ENCODE measurements at regions not wholly inside any gene's neighbourhood (a gene's known extent, or its start where the extent isn't known, plus 50 kb on each side); places are given as distances from the start of the nearest gene placed in this dataset.

DNA sequence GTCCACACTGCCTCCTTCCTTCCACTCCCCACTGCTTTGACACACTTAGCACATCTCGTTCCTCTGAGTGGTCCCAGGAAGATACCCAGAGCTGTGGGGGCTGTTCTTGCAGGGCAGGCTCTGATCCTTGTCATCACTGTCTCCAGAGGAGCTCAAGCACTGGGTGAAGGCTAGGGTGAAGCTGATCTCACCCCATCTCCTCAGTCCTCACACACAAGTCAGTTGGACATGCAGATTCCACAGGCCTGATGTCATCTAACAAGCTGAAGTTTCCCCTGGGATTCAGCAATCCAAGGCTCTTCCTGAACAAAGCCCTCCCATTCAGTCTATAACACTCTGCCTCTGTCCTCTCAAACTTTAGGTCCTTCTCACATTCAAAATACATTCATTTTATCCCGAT, 90.6 kb upstream of the RAB6C start:
- Mint-ChIP-seq H3K4me1 (no peaks in the 10 kb centered on the region), H3K27ac (no peak overlapping the region), H3K4me3 (no peak overlapping the region), H3K36me3 (no peaks in the 10 kb centered on the region), H3K9me3 (no peaks in the 10 kb centered on the region), H3K27me3 (peaks cover 10% of the 10 kb centered on the region)

DNA sequence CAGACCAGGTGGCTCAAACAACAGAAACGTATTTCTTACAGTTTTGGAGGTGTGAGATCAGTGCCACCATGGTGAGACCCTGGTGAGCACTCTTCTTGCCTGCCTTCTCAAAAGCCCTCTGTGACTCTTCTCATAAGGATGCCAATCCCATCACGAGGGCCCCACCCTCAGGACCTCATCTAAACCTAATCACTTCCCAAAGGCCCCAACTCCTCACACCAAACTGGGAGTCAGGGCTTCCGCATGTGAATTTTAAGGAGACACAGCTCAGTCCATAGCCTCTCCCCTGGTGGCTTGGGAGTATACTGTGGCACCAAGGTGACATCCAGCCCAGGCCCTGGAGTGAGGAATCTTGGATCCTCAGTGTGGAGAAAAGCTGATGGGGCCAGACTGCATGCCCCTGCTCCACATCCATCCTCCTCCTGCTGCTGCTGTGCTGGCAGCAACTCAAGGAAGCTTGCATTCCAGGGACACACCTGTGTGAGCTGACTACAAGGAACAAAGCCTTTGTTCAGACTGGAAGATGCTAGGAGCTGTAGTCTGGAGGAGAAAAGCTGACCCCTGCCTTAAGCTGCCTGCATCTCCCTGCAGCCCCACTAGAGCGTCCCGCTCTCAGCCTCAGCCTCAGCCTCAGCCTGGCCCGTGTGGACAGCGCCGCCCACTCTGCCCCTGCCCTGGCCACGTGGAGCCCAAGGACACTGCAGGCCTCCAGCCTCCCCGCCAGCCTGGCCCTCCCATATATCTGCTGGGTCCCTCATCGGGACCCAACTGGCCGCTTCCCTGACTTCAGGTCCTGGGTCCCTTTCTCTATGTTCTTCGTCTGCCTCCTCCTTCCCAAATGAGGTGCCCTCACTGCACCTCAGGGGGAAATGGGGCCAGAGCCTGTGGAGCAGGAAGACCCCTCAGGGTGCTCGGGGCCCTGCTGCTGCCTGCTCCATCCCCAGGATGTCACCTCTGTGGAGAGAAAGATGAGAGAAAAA, 87.8 kb upstream of the RAB6C start:
- no peaks in the 10 kb centered on the region for H3K4me1 Mint-ChIP-seq
- H3K27me3 Mint-ChIP-seq = peaks cover 9% of the 10 kb centered on the region
- H3K36me3 Mint-ChIP-seq = no peaks in the 10 kb centered on the region

DNA sequence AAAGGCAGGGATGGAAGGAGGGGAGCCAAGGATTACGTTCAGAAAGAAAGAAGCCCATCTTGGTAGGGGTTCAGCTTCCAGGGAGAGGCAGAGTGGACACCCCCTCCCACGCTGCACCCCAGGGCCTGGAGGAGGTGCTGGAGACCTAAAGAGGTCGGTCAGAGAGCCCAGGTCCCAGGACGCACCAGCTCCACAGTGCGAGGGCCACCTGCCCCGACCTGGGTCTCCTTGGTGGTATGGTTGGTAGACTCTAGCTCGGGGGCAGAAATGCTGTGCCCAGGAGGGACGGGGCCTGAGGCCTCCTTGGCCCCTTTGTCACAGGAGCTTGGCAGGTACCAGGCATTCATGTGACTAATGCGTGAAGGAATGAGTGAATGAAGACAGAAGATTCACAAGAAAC, 87.1 kb upstream of the RAB6C start:
- H3K9me3 Mint-ChIP-seq = no peaks in the 10 kb centered on the region
- H3K27ac Mint-ChIP-seq = no peak overlapping the region
- H3K27me3 Mint-ChIP-seq = peaks cover 11% of the 10 kb centered on the region
- H3K4me1 Mint-ChIP-seq = no peaks in the 10 kb centered on the region
- H3K4me3 Mint-ChIP-seq = no peak overlapping the region
- no peaks in the 10 kb centered on the region for H3K36me3 Mint-ChIP-seq

More for the DNA sequence above, 87.8 kb upstream of the RAB6C start:
- Mint-ChIP-seq H3K27ac (no peak overlapping the region), H3K9me3 (no peaks in the 10 kb centered on the region), H3K4me3 (no peak overlapping the region)

DNA sequence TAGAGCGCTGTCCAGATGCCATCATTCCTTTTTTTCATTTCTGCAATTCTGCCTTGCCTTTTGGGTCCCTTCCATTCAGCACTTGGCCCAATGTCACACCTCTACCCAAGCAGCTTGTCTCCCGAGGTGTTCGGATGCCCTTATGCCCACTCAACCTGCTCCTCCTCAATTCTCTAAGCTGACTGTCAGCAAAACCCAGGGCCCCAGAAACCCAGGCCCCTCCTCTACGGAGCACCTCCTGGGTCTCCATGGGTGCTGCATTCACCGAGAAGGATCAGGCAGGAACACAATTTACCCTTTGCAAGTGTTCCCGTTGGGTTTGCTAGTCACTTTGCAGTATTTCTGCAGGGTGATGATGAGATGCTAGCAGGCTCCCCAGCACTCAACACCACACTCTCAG, 86.7 kb upstream of the RAB6C start:
- H3K4me1 Mint-ChIP-seq = no peaks in the 10 kb centered on the region
- no peaks in the 10 kb centered on the region for H3K36me3 Mint-ChIP-seq
- H3K4me3 Mint-ChIP-seq = no peak overlapping the region
- no peaks in the 10 kb centered on the region for H3K9me3 Mint-ChIP-seq
- H3K27me3 Mint-ChIP-seq = peaks cover 10% of the 10 kb centered on the region
- H3K27ac Mint-ChIP-seq = no peak overlapping the region

DNA sequence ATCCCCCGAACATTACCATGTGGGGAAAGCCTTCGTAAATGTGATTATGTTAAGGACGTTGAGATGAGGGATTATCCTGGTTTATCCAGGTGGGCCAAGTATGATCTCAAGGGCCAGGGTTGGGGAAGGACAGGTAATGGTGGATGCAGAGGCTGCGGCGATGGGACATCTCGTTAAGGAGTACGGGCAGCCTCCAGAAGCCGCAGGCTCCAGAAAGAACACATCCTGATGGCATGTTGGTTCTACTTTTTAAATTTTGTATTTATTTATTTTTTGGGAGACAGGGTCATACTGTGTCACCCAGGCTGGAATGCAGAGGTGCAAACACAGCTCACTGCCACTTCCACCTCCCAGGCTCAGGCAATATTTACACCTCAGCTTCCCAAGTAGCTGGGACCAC, 86.2 kb upstream of the RAB6C start:
- H3K27me3 Mint-ChIP-seq = peaks cover 10% of the 10 kb centered on the region
- no peaks in the 10 kb centered on the region for H3K36me3 Mint-ChIP-seq
- no peaks in the 10 kb centered on the region for H3K9me3 Mint-ChIP-seq

DNA sequence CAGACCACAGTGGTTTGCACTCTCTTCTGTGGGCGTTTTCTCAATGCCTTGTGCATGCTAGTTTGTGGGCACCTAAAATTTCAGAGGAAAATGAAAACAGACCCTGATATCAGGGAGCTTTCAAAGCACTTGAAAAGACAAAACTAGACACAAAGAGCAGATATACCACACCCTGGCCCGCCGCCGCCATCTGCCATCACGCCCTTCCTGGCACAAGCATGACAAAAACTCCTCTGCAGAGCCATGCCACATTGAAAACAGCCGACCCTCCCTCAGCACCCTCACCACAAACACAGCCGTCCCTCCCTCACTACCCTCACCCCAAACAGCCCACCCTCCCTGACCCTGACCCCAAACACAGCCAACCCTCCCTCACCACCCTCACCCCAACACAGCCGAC, 84.8 kb upstream of the RAB6C start:
- peaks cover 7% of the 10 kb centered on the region for H3K27me3 Mint-ChIP-seq
- H3K4me3 Mint-ChIP-seq = no peak overlapping the region
- no peaks in the 10 kb centered on the region for H3K4me1 Mint-ChIP-seq
- no peaks in the 10 kb centered on the region for H3K9me3 Mint-ChIP-seq
- H3K27ac Mint-ChIP-seq = no peak overlapping the region
- H3K36me3 Mint-ChIP-seq = no peaks in the 10 kb centered on the region

More for the DNA sequence above, 86.2 kb upstream of the RAB6C start:
- Mint-ChIP-seq H3K4me1 (no peaks in the 10 kb centered on the region), H3K4me3 (no peak overlapping the region), H3K27ac (no peak overlapping the region)

DNA sequence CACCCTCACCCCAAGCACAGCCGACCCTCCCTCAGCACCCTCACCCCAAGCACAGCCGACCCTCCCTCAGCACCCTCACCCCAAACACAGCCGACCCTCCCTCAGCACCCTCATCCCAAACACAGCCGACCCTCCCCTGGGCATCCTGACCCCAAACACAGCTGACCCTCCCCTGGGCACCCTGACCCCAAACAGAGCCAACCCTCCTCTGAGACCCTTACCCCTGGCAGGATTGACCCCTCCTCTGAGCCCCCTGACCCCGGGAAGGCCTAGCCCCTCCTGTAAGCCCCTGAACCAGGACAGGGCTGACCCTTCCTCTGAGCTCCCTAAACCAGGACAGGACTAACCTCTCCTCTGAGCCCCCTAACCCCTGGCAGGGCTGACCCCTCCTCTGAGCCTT, 84.4 kb upstream of the RAB6C start:
- H3K9me3 Mint-ChIP-seq = no peaks in the 10 kb centered on the region
- H3K4me3 Mint-ChIP-seq = no peak overlapping the region
- no peak overlapping the region for H3K27ac Mint-ChIP-seq
- no peaks in the 10 kb centered on the region for H3K36me3 Mint-ChIP-seq
- H3K4me1 Mint-ChIP-seq = no peaks in the 10 kb centered on the region
- H3K27me3 Mint-ChIP-seq = peaks cover 7% of the 10 kb centered on the region

DNA sequence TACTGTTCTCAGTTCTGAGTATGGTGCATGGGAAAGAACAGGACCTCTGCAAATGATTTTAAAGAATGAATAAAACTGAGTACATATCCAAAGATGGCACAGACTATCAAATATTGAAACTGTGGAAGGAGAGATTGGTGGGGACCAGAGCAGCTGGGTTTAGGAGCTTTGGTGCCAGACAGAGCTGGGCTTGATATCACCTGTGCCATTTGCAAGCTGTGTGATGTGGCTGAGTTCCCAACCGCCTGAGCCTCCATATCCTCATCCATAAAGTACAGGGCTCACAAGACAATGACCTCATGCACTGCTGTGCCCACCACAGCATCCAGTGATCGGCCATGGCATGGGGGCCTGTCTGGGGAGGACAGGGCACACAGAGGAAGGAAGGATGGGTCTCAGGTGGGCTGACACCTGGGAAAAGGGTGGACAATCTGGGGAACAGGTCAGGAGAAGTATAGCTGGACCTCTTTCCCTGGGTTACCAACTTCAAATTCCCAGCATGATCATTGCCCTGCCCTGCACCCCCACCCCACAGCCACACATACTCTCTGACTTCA, 83.9 kb upstream of the RAB6C start:
- H3K36me3 Mint-ChIP-seq = no peaks in the 10 kb centered on the region
- no peaks in the 10 kb centered on the region for H3K4me1 Mint-ChIP-seq
- no peaks in the 10 kb centered on the region for H3K9me3 Mint-ChIP-seq
- no peak overlapping the region for H3K27ac Mint-ChIP-seq
- peaks cover 7% of the 10 kb centered on the region for H3K27me3 Mint-ChIP-seq
- H3K4me3 Mint-ChIP-seq = no peak overlapping the region

DNA sequence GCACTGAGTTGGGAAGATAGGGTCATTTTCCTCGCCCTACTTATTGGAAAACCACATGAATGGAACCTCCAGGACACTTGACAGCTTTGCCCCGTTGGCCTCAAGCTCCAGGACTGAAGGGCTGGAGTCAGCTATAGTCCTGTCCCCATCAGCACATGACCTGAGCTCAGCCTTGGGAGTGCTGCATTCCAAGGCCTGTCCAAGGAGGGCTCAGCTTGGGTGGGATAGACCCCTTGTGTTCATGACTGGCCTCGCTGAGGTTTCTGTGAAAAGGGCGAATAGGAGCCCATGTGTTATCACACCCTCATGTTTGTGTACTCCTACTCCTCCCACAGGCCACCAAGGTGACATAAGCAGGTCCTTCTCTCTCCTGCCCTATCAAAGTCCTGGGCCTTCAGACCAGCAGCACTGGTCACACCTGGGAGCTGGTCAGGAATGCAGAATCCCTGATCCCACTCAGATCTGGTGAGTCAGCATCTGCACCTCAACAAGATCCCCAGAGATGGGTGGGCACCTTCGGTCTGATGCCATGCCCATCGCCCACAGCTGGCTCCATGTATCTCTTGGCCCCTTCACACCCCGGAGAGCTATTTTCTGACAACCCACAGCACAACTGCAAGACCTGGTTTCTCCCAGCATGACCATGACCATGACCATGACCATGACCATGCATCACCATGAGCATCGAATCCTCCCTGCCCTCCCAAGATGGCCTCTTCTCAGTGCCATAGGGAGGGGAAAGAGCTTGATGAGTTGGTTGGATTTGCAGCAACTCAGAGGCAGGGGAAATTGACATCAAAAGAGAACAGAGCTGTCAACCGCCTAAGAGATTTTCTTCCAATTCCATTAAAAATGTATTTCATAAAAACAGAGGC, 83.0 kb upstream of the RAB6C start:
- Mint-ChIP-seq H3K4me1 (no peaks in the 10 kb centered on the region), H3K9me3 (no peaks in the 10 kb centered on the region), H3K36me3 (no peaks in the 10 kb centered on the region), H3K27ac (no peak overlapping the region), H3K27me3 (peaks cover 7% of the 10 kb centered on the region), H3K4me3 (no peak overlapping the region)

DNA sequence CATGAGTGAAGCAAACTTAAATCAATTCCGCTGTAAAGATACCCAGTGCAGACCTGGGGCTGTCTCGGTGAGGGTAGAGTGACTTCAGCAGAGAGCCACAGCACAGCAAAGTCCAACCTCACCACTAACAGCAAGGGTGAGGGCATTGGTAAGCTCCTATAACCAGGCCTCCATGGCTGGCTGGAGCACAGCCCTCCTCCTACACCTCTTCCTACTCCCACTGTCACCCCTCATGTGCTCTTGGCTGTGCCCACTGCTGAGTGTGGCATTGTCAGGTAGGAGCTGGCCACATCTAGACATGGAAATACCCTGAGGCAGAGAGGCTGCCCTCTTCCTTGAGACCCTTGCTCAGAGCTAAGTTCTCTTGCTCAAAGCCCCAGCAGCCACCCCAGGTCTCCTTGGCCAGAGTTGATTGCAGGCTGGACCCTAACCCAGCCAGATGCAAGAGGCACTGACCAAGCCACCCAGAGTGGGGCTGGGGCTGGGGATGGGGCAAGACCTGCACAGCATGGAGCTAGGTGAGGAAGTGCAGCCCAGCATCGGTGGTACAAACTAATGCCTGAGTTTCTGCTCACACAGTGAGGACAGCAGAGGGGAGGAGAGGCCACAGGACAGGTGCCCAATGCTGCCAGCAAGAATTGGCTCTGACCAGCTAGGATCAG, 77.6 kb upstream of the RAB6C start:
- Mint-ChIP-seq H3K9me3 (no peaks in the 10 kb centered on the region), H3K27me3 (peaks cover 3% of the 10 kb centered on the region), H3K4me1 (no peaks in the 10 kb centered on the region), H3K36me3 (no peaks in the 10 kb centered on the region), H3K4me3 (no peak overlapping the region), H3K27ac (no peak overlapping the region)

DNA sequence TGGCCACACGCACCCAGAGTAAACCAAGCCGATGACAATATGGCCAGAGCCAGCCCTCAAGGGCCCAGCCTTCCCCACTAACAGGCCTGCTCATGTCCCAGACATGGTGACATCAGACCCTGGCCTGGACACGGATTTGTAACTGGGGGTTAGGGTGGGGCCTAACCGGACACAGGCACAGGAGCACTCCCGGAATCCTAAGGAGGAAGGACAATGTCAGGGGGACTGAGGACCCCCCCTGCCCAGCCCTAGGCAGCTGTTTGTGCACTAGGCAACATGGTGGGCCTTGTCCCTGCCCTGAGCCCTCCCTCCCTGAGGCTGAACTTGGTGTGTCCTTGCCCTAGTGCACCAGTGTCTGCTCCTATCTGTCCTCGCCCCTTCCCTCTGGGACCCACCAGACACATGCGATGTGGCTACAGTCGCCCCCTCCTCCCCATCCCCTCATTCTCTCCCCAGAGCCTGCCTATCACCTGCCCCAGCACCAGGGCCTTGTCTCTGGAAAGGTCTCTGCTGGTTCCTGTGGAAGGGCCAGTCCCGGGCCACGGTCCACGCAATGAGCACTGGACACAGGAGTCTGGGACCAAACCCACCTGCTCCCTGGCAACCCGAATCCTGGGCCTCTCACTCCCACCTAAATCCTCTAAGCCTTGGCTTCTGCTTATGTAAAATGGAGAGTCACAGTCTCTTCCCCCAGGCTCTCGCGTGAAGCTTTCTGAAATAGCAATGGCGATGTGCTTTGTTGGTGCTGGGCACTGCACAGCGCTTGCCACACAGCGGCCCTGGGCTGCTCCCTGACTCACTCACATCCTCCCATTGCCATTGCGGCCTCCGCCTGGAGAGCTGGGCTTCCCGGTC, 76.5 kb upstream of the RAB6C start:
- Mint-ChIP-seq H3K4me3 (no peak overlapping the region), H3K36me3 (no peaks in the 10 kb centered on the region), H3K27ac (no peak overlapping the region), H3K9me3 (no peaks in the 10 kb centered on the region), H3K27me3 (no peaks in the 10 kb centered on the region), H3K4me1 (no peaks in the 10 kb centered on the region)

DNA sequence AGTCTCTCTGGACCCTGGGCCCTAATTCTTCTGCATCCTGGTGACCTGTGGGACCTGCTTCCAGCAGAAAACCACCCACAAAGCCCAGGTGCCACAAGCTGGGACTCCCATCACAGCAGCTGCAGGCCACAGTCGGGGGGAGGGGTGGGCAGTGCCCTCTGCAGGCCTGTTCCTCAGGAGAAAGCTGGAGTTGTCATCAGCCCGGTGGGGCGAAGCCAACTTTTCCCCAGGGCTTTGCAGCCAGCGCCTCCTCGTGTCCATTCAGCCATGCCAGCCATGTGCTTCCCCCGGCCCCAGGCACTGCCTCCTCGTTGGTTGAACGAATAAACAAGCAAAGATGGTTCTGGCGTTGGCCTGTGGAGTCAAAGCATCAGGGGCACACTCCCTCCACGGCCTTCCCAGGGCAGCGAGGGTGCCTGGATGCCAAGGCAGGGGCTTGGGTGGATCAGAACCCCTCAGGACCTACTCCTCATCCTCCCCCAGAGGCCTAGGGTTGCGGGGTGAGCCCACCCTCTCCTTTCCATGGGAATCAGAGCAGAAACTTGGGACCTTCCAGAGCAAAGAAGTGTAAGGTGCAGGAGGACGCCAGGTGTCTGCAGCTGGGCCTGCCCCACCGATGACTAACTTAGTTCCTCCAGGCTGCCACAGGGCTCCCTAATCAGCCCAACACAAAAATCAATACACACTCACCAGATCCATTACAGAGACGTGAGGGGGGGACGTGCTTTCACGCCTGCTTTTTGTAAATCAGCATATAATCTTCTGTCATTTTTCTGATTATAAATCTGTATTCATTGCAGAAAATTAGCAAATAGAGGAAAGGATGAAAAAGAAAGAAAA, 75.7 kb upstream of the RAB6C start:
- no peak overlapping the region for H3K4me3 Mint-ChIP-seq
- H3K36me3 Mint-ChIP-seq = no peaks in the 10 kb centered on the region
- no peak overlapping the region for H3K27ac Mint-ChIP-seq
- no peaks in the 10 kb centered on the region for H3K27me3 Mint-ChIP-seq
- H3K4me1 Mint-ChIP-seq = no peaks in the 10 kb centered on the region
- no peaks in the 10 kb centered on the region for H3K9me3 Mint-ChIP-seq

DNA sequence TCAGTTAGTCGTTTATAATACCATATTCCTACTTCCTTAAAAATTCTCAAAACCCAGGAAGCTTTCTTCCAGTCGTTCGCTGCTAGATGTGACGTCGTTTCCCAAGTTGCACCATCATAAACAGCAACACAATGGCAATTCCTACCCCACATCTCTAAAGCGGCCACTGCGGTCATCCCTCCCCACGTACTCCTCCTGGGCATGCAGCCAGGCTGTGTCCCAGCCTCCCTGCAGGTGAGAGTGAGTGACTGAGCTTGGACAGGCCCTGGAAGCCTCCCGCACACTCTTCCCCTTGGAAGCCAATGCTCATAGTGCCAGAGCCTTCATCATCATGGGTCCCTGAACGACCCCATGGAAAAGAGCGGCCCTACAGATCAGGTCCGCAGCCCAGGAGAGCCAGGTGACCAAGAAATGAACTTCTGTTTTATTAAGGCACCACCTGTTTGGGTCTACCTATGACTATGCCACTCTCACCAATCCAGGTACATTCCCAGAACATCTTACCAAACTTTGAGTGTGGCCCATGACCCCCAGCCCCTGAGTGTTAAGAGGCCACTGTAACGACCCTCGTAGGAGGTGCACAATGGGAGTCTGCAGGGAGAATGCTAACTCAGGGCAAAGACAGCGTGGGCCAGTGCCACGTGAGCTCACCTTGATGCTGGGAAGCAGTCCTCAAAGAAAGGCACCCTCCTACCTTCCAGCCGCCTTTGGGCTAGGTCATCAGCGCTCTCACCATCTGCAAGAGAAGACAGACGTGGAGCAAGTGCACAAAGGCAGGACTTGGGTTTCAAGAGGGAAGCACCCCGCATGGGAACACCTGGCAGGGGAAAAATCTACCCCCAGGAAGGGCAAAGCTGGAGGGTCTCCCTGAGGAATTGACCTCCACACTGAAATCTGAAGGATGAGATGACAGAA, 74.7 kb upstream of the RAB6C start:
- Mint-ChIP-seq H3K9me3 (no peaks in the 10 kb centered on the region), H3K27me3 (no peaks in the 10 kb centered on the region), H3K4me1 (no peaks in the 10 kb centered on the region), H3K27ac (no peak overlapping the region), H3K36me3 (no peaks in the 10 kb centered on the region), H3K4me3 (no peak overlapping the region)

All from activated naive CD4-positive, alpha-beta T cell treated with anti-CD3 and anti-CD28 coated beads, Interleukin-2, amount 50 U/mL, for 24 hours (primary cell).